ENCODE measurements at regions not wholly inside any gene's neighbourhood (a gene's known extent, or its start where the extent isn't known, plus 50 kb on each side); places are given as distances from the start of the nearest gene placed in this dataset.

GRCh38 chr15:70406617-70407335 is 309.1 kb upstream of the TLE3 start:
- DNase-seq (ENCODE audit: low spot score in 2 of 2), result peak in 1 of 2 donors; percentile 58

DNA sequence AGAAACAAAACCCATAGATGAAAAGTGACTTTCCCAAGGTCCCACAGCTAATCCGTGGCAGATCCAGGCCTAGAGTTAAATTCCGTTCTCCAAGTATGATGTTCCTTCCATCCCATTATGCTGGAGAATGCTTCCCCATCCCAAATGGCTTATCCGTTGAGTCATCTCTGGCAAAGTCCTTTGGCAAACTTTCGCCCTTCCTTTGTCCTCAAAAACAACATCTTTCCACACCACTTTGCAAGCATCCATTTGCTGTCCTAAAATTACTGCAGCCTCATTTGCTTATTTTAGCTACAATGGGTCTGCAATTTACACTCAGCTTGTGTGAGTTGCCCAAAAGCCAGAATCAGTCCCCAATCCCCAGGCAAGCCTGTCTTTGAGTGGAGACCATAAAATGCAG is 304.0 kb upstream of the TLE3 start:
- peak; percentile 52 to 59 for DNase-seq (ENCODE audit: low spot score in 2 of 2)
- intact Hi-C loops (cut with DNase I; ENCODE audit: low total_unique reads), result no loop called here
- TF ChIP-seq, protein P1, sequence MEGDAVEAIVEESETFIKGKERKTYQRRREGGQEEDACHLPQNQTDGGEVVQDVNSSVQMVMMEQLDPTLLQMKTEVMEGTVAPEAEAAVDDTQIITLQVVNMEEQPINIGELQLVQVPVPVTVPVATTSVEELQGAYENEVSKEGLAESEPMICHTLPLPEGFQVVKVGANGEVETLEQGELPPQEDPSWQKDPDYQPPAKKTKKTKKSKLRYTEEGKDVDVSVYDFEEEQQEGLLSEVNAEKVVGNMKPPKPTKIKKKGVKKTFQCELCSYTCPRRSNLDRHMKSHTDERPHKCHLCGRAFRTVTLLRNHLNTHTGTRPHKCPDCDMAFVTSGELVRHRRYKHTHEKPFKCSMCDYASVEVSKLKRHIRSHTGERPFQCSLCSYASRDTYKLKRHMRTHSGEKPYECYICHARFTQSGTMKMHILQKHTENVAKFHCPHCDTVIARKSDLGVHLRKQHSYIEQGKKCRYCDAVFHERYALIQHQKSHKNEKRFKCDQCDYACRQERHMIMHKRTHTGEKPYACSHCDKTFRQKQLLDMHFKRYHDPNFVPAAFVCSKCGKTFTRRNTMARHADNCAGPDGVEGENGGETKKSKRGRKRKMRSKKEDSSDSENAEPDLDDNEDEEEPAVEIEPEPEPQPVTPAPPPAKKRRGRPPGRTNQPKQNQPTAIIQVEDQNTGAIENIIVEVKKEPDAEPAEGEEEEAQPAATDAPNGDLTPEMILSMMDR (IDR thresholded peaks at IDR 0.05), result no peak
- no peak for TF ChIP-seq POLR2A (IDR thresholded peaks at IDR 0.05)
- no peak overlapping the region for H3K4me3 ChIP-seq (ENCODE audit: low read depth, poor library complexity, severe bottlenecking)
- 72 to 81% methylated on average over 4 of the region's 4 CpGs for WGBS, 2 donors

More at GRCh38 chr15:70406617-70407335, 309.1 kb upstream of the TLE3 start:
- TF ChIP-seq, protein P1 (IDR thresholded peaks at IDR 0.05), result no peak
- TF ChIP-seq POLR2A (IDR thresholded peaks at IDR 0.05), result no peak
- no peak overlapping the region for H3K4me3 ChIP-seq (ENCODE audit: low read depth, poor library complexity, severe bottlenecking)
- intact Hi-C loops (cut with DNase I; ENCODE audit: low total_unique reads), result no loop called here
- 48 to 58% methylated on average over 10 of the region's 10 CpGs for WGBS, 2 donors

DNA sequence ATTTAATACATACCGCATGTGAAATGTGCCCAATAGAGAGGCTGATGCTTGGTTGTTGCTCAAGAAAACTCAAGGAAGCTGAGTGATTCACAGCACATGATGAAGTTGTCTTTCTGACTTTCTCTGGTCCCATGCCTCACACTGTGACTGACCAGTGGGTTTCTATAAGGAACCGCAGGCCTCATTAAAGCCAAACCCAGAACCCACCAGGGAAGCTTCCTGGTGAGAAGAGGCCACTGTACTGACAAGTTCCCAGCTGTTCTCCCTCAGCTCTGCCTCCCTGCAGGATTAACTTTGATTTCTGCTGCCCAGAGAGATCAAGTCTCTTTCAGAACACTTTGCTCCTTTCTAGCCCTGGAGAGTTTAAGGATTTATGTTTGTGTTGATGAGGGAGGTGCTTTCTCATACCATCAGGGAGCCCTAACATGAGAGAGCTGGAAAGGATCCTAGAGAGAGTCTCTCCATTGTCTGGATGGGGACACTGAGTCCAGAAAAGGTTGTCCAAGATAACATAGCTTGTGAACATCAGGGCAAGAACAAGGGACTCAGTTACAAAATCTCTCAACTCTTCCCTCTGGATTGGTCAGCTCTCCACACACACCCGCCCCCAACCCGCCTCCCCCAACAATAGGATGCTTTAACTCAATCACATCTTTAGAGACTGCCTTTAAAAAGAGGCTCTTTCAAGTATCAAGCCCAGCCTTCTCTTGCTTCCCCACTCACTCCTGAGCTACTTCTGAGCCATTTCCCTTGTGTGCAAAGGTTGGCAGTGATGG is 303.2 kb upstream of the TLE3 start:
- TF ChIP-seq POLR2A (IDR thresholded peaks at IDR 0.05), result no peak
- TF ChIP-seq, protein P1 (IDR thresholded peaks at IDR 0.05), result no peak
- intact Hi-C loops (cut with DNase I; ENCODE audit: low total_unique reads), result loop anchor here (1.0 kb wide), 1 partner anchor 15 kb away; no protein-coding TSS in a partner anchor
- DNase-seq (ENCODE audit: low spot score in 2 of 2), result peak; percentile 31 to 68
- 78 to 84% methylated on average over 4 of the region's 4 CpGs for WGBS, 2 donors
- no peak overlapping the region for H3K4me3 ChIP-seq (ENCODE audit: low read depth, poor library complexity, severe bottlenecking)

- DNase-seq (ENCODE audit: low spot score in 2 of 2), result peak in 1 of 2 donors; percentile 28
- TF ChIP-seq, protein P1 (IDR thresholded peaks at IDR 0.05), result no peak
- TF ChIP-seq POLR2A (IDR thresholded peaks at IDR 0.05), result no peak
- intact Hi-C loops (cut with DNase I; ENCODE audit: low total_unique reads), result no loop called here
- no peak overlapping the region for H3K4me3 ChIP-seq (ENCODE audit: low read depth, poor library complexity, severe bottlenecking)
Observed at GRCh38 chr15:70399204-70399603, 301.5 kb upstream of the TLE3 start.

DNA sequence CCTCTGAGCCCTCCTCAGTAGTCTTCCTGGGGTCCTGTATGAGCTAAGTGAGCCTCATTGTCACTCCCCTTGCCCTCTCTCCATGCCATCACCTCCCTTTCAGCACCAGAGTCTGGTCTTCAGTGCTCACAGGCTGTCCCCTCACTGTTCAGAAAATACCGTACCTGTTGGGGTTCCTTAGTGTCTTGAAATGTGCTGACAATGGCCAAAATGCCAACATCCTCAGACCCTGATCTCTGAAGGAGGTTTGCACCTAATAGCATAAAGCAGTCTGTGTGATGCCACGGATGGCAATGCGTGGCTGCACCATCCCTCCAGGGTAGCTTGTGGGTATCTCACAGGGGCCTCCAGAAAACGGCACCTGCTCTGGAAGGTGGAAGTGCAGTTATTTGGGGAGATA is 301.0 kb upstream of the TLE3 start:
- H3K4me3 ChIP-seq (ENCODE audit: low read depth, poor library complexity, severe bottlenecking), result no peak overlapping the region
- peak in 1 of 2 donors; percentile 36 for DNase-seq (ENCODE audit: low spot score in 2 of 2)
- intact Hi-C loops (cut with DNase I; ENCODE audit: low total_unique reads), result no loop called here
- TF ChIP-seq, protein P1 (IDR thresholded peaks at IDR 0.05), result no peak
- TF ChIP-seq POLR2A (IDR thresholded peaks at IDR 0.05), result no peak
- 85 to 95% methylated on average over 4 of the region's 4 CpGs for whole genome bisulfite sequencing, 2 donors
